K562 (cell line): ENCODE measurements at regions not wholly inside any gene's neighbourhood (a gene's known extent, or its start where the extent isn't known, plus 50 kb on each side); places are given as distances from the start of the nearest gene placed in this dataset.

Experiments used
- ATAC-seq: fragments of 200-7000 bp; cut with Tn5 transposase; 3 replicates; pipeline ENCODE4 v1.9.1; 2020; ENCODE audit warnings: moderate library complexity
- BruUV-seq: library from RNA; stranded (reverse); fragments of 400-500 nt; replicated peaks from 2 replicates; lab custom pipeline; 2021; lab: Mats Ljungman, UMichigan
- CTCF ChIA-PET: fragments of 300-600 bp; formaldehyde crosslinking; extraction: SDS; loops from one replicate; lab custom pipeline; 2021; ENCODE audit warnings: low intra/inter-chr PET ratio; lab: Yijun Ruan, JAX
- POLR2A ChIA-PET: fragments of 300-600, 350-650 bp; sonication (Branson Sonifier 250); formaldehyde crosslinking; extraction: SDS; loops from one replicate; lab custom pipeline; 2021; ENCODE audit warnings: antibody characterized with exemption, inconsistent platforms; lab: Yijun Ruan, JAX
- DNase-seq, 4 experiments: peaks; one replicate each; pipeline versions ENCODE4 v3.0.0 to v3.0.0-alpha.2; 2011 to 2018; ENCODE audit warnings: low spot score in 3 of 4, mixed read lengths in 3 of 4; ENCODE audit errors: extremely low read depth in 1 of 4
- FAIRE-seq: peaks from 2 replicates; lab custom pipeline; 2011; peaks lifted over from hg19 to GRCh38; lab: Jason Lieb, UNC
- H2AFZ ChIP-seq: 2 replicates; pipeline ENCODE4 v1.6.0; 2011; ENCODE audit warnings: low read depth, low read length, control low read depth, inconsistent platforms
- H3K27ac ChIP-seq: fragments of 200-600 bp; 3 replicates; pipeline ENCODE4 v1.8.0; 2011; ENCODE audit warnings: low read depth, mild to moderate bottlenecking, control low read depth, inconsistent platforms, low read length, moderate library complexity, mixed read lengths; ENCODE audit errors: extremely low read depth
- H3K27me3 ChIP-seq, 2 experiments: fragments of 300-600 bp in 1 of 2; 2 replicates in 1 of 2; 3 replicates in 1 of 2; pipeline versions ENCODE4 v1.6.0 to v1.8.0; 2011; ENCODE audit warnings: inconsistent platforms in 2 of 2, low read length in 2 of 2, mild to moderate bottlenecking in 1 of 2, mixed read lengths in 1 of 2, moderate library complexity in 1 of 2; ENCODE audit not compliant: control insufficient read depth in 2 of 2, insufficient read depth in 2 of 2
- H3K36me3 ChIP-seq: fragments of 300-600 bp; 3 replicates; pipeline ENCODE4 v1.8.0; 2011; ENCODE audit warnings: mild to moderate bottlenecking, low read length, inconsistent platforms; ENCODE audit not compliant: control insufficient read depth, insufficient read depth
- H3K4me1 ChIP-seq, 2 experiments: fragments of 200-600 bp in 1 of 2; replicated peaks in 1 of 2; 2 replicates in 1 of 2; 3 replicates in 1 of 2; pipeline versions ENCODE4 v1.5.1 to v1.8.0; 2011; ENCODE audit warnings: inconsistent platforms in 2 of 2, low read length in 2 of 2, mild to moderate bottlenecking in 1 of 2, mixed read lengths in 1 of 2, moderate library complexity in 1 of 2; ENCODE audit not compliant: control insufficient read depth in 2 of 2, insufficient read depth in 2 of 2
- H3K4me2 ChIP-seq: 2 replicates; pipeline ENCODE4 v1.6.1; 2011; ENCODE audit warnings: low read length, control low read depth, inconsistent platforms, mixed read lengths; ENCODE audit not compliant: insufficient read depth
- H3K4me3 ChIP-seq: fragments of 200-600 bp; sonication (generic), shearing (Covaris generic); 2 replicates; pipeline ENCODE4 v1.5.1; 2016; ENCODE audit warnings: control low read depth, inconsistent platforms
- H3K79me2 ChIP-seq: fragments of 200-600 bp; 3 replicates; pipeline ENCODE4 v1.8.0; 2011; ENCODE audit warnings: low read length, inconsistent platforms; ENCODE audit not compliant: control insufficient read depth, insufficient read depth
- H3K9ac ChIP-seq, 2 experiments: 2 replicates each; pipeline versions ENCODE4 v1.6.0 to v1.6.1; 2011; ENCODE audit warnings: low read depth in 2 of 2, low read length in 2 of 2, control low read depth in 1 of 2, inconsistent platforms in 1 of 2, mild to moderate bottlenecking in 1 of 2, mixed read lengths in 1 of 2; ENCODE audit not compliant: insufficient read depth in 1 of 2
- H3K9me1 ChIP-seq: one replicate; pipeline ENCODE4 v1.6.0; 2011; ENCODE audit warnings: inconsistent platforms, mild to moderate bottlenecking, low read length, moderate library complexity; ENCODE audit not compliant: control insufficient read depth, insufficient read depth
- H3K9me3 ChIP-seq: replicated peaks from 2 replicates; pipeline ENCODE4 v1.5.1; 2011; ENCODE audit warnings: low read depth, low read length, inconsistent platforms; ENCODE audit not compliant: control insufficient read depth, insufficient read depth
- H4K20me1 ChIP-seq: replicated peaks from 2 replicates; pipeline ENCODE4 v1.6.1; 2011; ENCODE audit warnings: low read length, inconsistent platforms, mixed read lengths; ENCODE audit not compliant: control insufficient read depth, insufficient read depth
- ARID1B ChIP-seq: fragments of 450-650 bp; IDR thresholded peaks from 2 replicates; pipeline ENCODE4 v1.6.1; 2016; ENCODE audit warnings: antibody characterized with exemption, mild to moderate bottlenecking, inconsistent platforms
- BRD4 ChIP-seq: fragments of 200-600 bp; sonication (generic); IDR thresholded peaks from 2 replicates; pipeline ENCODE4 v1.6.1; 2017; ENCODE audit warnings: inconsistent platforms
- C11orf30 ChIP-seq: fragments of 450-650 bp; IDR thresholded peaks from 2 replicates; pipeline ENCODE4 v1.6.1; 2016; ENCODE audit warnings: low read depth, mild to moderate bottlenecking
- CCNT2 ChIP-seq: IDR thresholded peaks from 2 replicates; pipeline ENCODE4 v1.6.1; 2011; ENCODE audit warnings: borderline replicate concordance, low read depth, mild to moderate bottlenecking, moderate library complexity, mixed read lengths, low read length; ENCODE audit not compliant: insufficient read length; ENCODE audit errors: extremely low read depth
- FOXJ2 ChIP-seq: fragments of 200-800 bp; sonication (Bioruptor generic); IDR thresholded peaks from 2 replicates; pipeline ENCODE4 v1.6.1; 2016; ENCODE audit warnings: missing genetic modification characterization, missing compliant biosample characterization
- HNRNPK ChIP-seq: fragments of 200-400 bp; formaldehyde crosslinking; IDR thresholded peaks from one replicate; pipeline ENCODE4 v1.6.1; 2018; ENCODE audit warnings: mild to moderate bottlenecking, low read depth, low read length; ENCODE audit not compliant: poor library complexity, severe bottlenecking
- LCOR ChIP-seq: sonication (generic); formaldehyde crosslinking; IDR thresholded peaks from 2 replicates; pipeline ENCODE4 v1.8.0; 2022; ENCODE audit warnings: mild to moderate bottlenecking, missing genetic modification reagents
- MAFG ChIP-seq: fragments of 450-650 bp; conservative IDR thresholded peaks from 2 replicates; pipeline ENCODE4 v1.6.1; 2016; ENCODE audit warnings: missing genetic modification characterization, missing compliant biosample characterization
- POLR2AphosphoS5 ChIP-seq: IDR thresholded peaks from 2 replicates; pipeline ENCODE4 v1.6.1; 2011; ENCODE audit warnings: mild to moderate bottlenecking, low read depth, low read length, moderate library complexity; ENCODE audit not compliant: control insufficient read depth, insufficient read depth
- RFX5 ChIP-seq: IDR thresholded peaks from 2 replicates; pipeline ENCODE4 v1.6.1; 2011; ENCODE audit warnings: low read depth, mild to moderate bottlenecking, improper control_type of control experiment, low read length
- TRIM28 ChIP-seq: fragments of 450-650 bp; IDR thresholded peaks from 2 replicates; pipeline ENCODE4 v1.6.1; 2017
- ZBTB17 ChIP-seq: fragments of 450-650 bp; formaldehyde crosslinking; IDR thresholded peaks from 2 replicates; pipeline ENCODE4 v1.4.0; 2020; ENCODE audit warnings: mild to moderate bottlenecking
- ZNF316 ChIP-seq: fragments of 450-650 bp; IDR thresholded peaks from 2 replicates; pipeline ENCODE4 v1.6.1; 2016
- ZNF76 ChIP-seq: fragments of 250-450 bp; sonication (Bioruptor Pico); IDR thresholded peaks from 2 replicates; pipeline ENCODE4 v1.4.0; 2020; ENCODE audit warnings: mild to moderate bottlenecking, moderate library complexity, borderline replicate concordance
- WGBS: fragments of 100-300 bp; shearing (Covaris generic); methylation state at CpG from one replicate; pipeline ENCODE4 v1.1.6; 2016; ENCODE audit warnings: low coverage, mixed read lengths; ENCODE audit not compliant: insufficient coverage; ENCODE audit errors: missing lambda C conversion rate; 5-methylcytosine and 5-hydroxymethylcytosine counted together
- in situ Hi-C: fragments of 300-500 bp; cut with MboI; formaldehyde crosslinking; loops from 4 replicates; pipeline ENCODE4 v1.15.0; 2018; ENCODE audit warnings: inconsistent platforms, mixed read lengths
- intact Hi-C: fragments of 100-400 bp; cut with micrococcal nuclease; formaldehyde crosslinking; loops from 2 replicates; pipeline ENCODE4 v1.14.2; 2022
- TF ChIP-seq, protein P1 (sequence below): fragments of 200-800 bp; sonication (Bioruptor generic); IDR thresholded peaks from 2 replicates; pipeline ENCODE4 v1.6.1; 2017; ENCODE audit warnings: missing genetic modification characterization, missing compliant biosample characterization

DNA sequence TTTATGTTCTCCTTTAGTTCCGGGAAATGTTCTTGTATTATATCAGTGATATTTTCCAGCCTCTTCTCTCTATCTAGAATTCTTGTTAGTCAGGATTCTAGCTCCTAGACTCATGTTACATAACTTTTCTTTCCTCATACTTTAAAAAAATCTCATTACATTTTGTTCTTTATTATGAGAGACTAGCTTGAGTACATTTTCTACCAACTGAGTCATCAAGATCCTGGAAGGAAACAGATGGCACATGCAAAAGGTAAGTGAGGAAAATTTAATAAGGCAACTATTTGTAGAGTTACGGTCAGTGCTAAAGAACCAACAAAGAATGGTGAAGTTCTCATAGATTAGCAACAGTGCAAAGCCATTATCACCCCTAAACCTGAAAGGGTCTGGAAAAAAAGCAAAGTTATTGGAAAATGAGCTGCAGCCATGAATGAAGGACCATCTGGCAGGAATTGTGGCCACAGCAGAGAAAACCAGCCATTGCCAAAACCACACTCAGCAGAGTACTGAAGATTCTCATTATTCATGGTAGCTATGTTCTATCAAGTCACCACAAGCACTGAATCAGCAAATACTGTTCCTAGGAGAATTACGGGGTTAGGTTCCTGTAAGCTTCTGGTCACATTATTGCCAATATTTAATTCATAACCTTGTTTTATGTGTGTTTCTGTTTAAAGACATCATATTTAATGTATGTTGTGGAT is 98.3 kb upstream of the C7orf33 start:
- FAIRE-seq: no peak
- H3K9ac ChIP-seq: no peak overlapping the region
- TF ChIP-seq TRIM28 (no peak), FOXJ2 (tag) (no peak), C11orf30 (peak; percentile 38; the same call in 1 of the 2 replicates), POLR2AphosphoS5 (no peak), ZBTB17 (CRISPR knock-in tag) (no peak), MAFG (tag) (peak; percentile 30), ZNF76 (CRISPR knock-in tag) (no peak), HNRNPK (no peak), RFX5 (no peak), CCNT2 (no peak), LCOR (CRISPR knock-in tag) (no peak), BRD4 (no peak), ZNF316 (peak; percentile 32), ARID1B (no peak)
- TF ChIP-seq, protein P1, sequence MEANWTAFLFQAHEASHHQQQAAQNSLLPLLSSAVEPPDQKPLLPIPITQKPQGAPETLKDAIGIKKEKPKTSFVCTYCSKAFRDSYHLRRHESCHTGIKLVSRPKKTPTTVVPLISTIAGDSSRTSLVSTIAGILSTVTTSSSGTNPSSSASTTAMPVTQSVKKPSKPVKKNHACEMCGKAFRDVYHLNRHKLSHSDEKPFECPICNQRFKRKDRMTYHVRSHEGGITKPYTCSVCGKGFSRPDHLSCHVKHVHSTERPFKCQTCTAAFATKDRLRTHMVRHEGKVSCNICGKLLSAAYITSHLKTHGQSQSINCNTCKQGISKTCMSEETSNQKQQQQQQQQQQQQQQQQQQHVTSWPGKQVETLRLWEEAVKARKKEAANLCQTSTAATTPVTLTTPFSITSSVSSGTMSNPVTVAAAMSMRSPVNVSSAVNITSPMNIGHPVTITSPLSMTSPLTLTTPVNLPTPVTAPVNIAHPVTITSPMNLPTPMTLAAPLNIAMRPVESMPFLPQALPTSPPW (CRISPR knock-in tag): no peak
- TF ChIP-seq, all 486 proteins: peak for 3
- Histone ChIP-seq H3K9me3 (no peaks in the 10 kb centered on the region), H4K20me1 (no peaks in the 10 kb centered on the region), H3K27ac (no peak overlapping the region), H3K79me2 (no peaks in the 10 kb centered on the region), H3K4me2 (no peak overlapping the region), H3K36me3 (no peaks in the 10 kb centered on the region), H3K4me1 (no peaks in the 10 kb centered on the region), H3K9me1 (no peaks in the 10 kb centered on the region), H3K4me3 (no peak overlapping the region), H3K27me3 (peaks cover 2 to 25% of the 10 kb centered on the region in 2 experiments; a peak in 3 of 5 replicates), H2AFZ (no peak overlapping the region)
- in situ Hi-C loops: no loop called here
- ATAC-seq (no peak), DNase-seq (no peak)
- ChIA-PET CTCF (no interaction called here), POLR2A (interaction anchor here (0.7 kb wide), 1 partner anchor 483 kb away, joined by 3 read pairs; no protein-coding TSS in a partner anchor)
- intact Hi-C loops: no loop called here
- no TSS peak for BruUV-seq
- WGBS: 2% methylated on average over 3 of the region's 3 CpGs
